MCF 10A (cell line): ENCODE measurements at regions not wholly inside any gene's neighbourhood (a gene's known extent, or its start where the extent isn't known, plus 50 kb on each side); places are given as distances from the start of the nearest gene placed in this dataset.

ENCODE experiments used
- BruUV-seq: library from RNA; stranded (reverse); fragments of 400-500 nt; replicated peaks from 2 replicates; lab custom pipeline; 2021; lab: Mats Ljungman, UMichigan
- CTCF ChIA-PET: fragments of 300-600 bp; sonication (Branson Sonifier 250); formaldehyde crosslinking; extraction: SDS; loops from one replicate; lab custom pipeline; 2021; ENCODE audit warnings: antibody characterized with exemption, inconsistent platforms; lab: Yijun Ruan, JAX
- POLR2A ChIA-PET: fragments of 300-600, 350-650 bp; sonication (Branson Sonifier 250); formaldehyde crosslinking; extraction: SDS; loops from one replicate; lab custom pipeline; 2020; ENCODE audit warnings: antibody characterized with exemption, inconsistent platforms; lab: Yijun Ruan, JAX
- DNase-seq: peaks from one replicate; pipeline ENCODE4 v3.0.0-alpha.2; 2018; ENCODE audit not compliant: unreplicated experiment
- H3K27ac Mint-ChIP-seq: one replicate; pipeline ENCODE4 v1.8.0; 2022; ENCODE audit warnings: mild to moderate bottlenecking, low read depth, mixed read lengths; ENCODE audit not compliant: unreplicated experiment
- H3K27me3 Mint-ChIP-seq: one replicate; pipeline ENCODE4 v1.8.0; 2022; ENCODE audit warnings: mixed read lengths; ENCODE audit not compliant: insufficient read depth, unreplicated experiment
- H3K36me3 Mint-ChIP-seq: one replicate; pipeline ENCODE4 v1.8.0; 2022; ENCODE audit warnings: mild to moderate bottlenecking, moderate library complexity, mixed read lengths; ENCODE audit not compliant: insufficient read depth, unreplicated experiment
- H3K4me1 Mint-ChIP-seq: one replicate; pipeline ENCODE4 v1.8.0; 2022; ENCODE audit warnings: mixed read lengths; ENCODE audit not compliant: insufficient read depth, unreplicated experiment
- H3K4me3 Mint-ChIP-seq: one replicate; pipeline ENCODE4 v1.8.0; 2022; ENCODE audit warnings: mild to moderate bottlenecking, moderate library complexity, mixed read lengths; ENCODE audit not compliant: unreplicated experiment
- H3K9me3 Mint-ChIP-seq: one replicate; pipeline ENCODE4 v1.8.0; 2022; ENCODE audit warnings: mixed read lengths; ENCODE audit not compliant: unreplicated experiment
- intact Hi-C: fragments of 100-400 bp; cut with micrococcal nuclease; formaldehyde crosslinking; loops from 2 replicates; pipeline ENCODE4 v1.14.1; 2022
- TF ChIP-seq, protein P1 (sequence below): fragments of 200-600 bp; IDR thresholded peaks from one replicate; pipeline ENCODE4 v1.8.0; 2022; ENCODE audit warnings: antibody characterized with exemption, mild to moderate bottlenecking; ENCODE audit not compliant: unreplicated experiment

DNA sequence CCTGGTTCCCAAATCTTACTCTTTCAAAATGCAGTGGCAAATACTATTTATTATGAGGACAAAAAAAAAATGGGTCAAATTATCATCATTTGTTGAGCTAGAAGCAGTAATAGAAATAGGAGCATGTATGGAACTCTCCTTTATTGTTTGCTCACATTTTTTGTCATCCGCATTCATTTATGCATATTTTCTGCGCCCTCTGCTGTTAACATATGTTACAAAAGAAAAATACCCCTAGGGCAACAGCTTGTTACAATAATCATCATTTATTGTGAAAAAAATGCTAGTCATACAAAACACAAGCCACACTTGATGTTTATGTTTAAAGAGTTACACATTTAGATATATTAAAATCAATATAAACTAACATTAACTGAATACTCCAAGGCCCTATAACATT lies 328.2 kb downstream of the TUSC1 start:
- H3K27ac Mint-ChIP-seq: no peak overlapping the region
- H3K27me3 Mint-ChIP-seq: no peaks in the 10 kb centered on the region
- no TSS peak for BruUV-seq
- H3K4me1 Mint-ChIP-seq: no peaks in the 10 kb centered on the region
- intact Hi-C loops: no loop called here
- peak; percentile 27 for DNase-seq
- TF ChIP-seq, protein P1, sequence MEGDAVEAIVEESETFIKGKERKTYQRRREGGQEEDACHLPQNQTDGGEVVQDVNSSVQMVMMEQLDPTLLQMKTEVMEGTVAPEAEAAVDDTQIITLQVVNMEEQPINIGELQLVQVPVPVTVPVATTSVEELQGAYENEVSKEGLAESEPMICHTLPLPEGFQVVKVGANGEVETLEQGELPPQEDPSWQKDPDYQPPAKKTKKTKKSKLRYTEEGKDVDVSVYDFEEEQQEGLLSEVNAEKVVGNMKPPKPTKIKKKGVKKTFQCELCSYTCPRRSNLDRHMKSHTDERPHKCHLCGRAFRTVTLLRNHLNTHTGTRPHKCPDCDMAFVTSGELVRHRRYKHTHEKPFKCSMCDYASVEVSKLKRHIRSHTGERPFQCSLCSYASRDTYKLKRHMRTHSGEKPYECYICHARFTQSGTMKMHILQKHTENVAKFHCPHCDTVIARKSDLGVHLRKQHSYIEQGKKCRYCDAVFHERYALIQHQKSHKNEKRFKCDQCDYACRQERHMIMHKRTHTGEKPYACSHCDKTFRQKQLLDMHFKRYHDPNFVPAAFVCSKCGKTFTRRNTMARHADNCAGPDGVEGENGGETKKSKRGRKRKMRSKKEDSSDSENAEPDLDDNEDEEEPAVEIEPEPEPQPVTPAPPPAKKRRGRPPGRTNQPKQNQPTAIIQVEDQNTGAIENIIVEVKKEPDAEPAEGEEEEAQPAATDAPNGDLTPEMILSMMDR: no peak
- no peaks in the 10 kb centered on the region for H3K9me3 Mint-ChIP-seq
- POLR2A ChIA-PET: interaction anchor here (1.2 kb wide), 1 partner anchor 328 kb away, joined by 4 read pairs; the partner anchor contains the start of gene TUSC1
- H3K36me3 Mint-ChIP-seq: no peaks in the 10 kb centered on the region
- CTCF ChIA-PET: interaction anchor here (0.6 to 1.5 kb wide), 8 partner anchors 12 to 912 kb away, joined by 3 to 6 read pairs (median 4); no protein-coding TSS in a partner anchor
- no peak overlapping the region for H3K4me3 Mint-ChIP-seq

DNA sequence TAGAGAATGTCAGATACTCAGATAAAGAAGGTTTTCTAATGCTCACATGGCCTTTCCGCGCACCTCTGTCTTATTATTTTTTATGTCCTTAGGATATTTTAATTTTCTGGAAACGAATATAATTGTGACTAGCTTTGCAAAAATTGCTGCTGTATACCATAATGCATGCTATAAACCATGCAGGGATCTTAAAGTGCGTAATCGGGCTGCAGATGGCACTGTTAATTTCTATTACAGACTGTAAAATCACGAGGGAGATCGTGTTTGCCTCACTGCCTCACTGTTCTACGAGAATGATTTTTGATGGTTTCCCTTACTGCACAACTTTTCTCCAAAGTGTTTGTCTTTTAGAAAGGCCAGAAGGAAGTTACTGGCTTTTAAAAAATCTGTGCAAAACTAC lies 356.1 kb downstream of the TUSC1 start:
- Mint-ChIP-seq H3K9me3 (peaks cover 7% of the 10 kb centered on the region), H3K36me3 (no peaks in the 10 kb centered on the region), H3K4me3 (no peak overlapping the region), H3K27me3 (no peaks in the 10 kb centered on the region), H3K4me1 (no peaks in the 10 kb centered on the region), H3K27ac (no peak overlapping the region)
- CTCF ChIA-PET: no interaction called here
- POLR2A ChIA-PET: no interaction called here
- no TSS peak for BruUV-seq
- intact Hi-C loops: no loop called here
- DNase-seq: no peak
- TF ChIP-seq, protein P1: no peak

DNA sequence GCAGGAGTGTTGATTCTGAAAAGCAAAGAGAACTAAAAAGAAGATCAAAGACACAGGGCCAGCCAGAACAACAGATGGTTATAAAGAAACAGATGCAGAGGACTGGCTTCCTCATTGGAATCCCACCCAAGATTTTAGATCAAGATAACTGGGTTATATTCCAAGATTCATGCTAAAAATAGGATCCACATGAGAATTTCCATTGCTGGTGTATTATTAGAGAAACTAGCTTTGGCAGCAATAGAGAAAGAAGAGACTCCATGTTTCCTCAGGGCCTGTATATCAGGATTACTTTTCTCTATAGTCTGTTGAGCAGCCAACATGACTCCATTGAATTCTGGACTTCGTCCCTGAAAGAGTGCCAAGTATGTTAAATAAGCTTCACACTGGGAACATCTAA lies 367.3 kb downstream of the TUSC1 start:
- POLR2A ChIA-PET: no interaction called here
- peaks cover 7% of the 10 kb centered on the region for H3K9me3 Mint-ChIP-seq
- intact Hi-C loops: no loop called here
- H3K36me3 Mint-ChIP-seq: no peaks in the 10 kb centered on the region
- TF ChIP-seq, protein P1: no peak
- BruUV-seq: no TSS peak
- no peak for DNase-seq
- H3K27me3 Mint-ChIP-seq: no peaks in the 10 kb centered on the region
- CTCF ChIA-PET: no interaction called here
- H3K27ac Mint-ChIP-seq: no peak overlapping the region
- no peaks in the 10 kb centered on the region for H3K4me1 Mint-ChIP-seq
- no peak overlapping the region for H3K4me3 Mint-ChIP-seq

DNA sequence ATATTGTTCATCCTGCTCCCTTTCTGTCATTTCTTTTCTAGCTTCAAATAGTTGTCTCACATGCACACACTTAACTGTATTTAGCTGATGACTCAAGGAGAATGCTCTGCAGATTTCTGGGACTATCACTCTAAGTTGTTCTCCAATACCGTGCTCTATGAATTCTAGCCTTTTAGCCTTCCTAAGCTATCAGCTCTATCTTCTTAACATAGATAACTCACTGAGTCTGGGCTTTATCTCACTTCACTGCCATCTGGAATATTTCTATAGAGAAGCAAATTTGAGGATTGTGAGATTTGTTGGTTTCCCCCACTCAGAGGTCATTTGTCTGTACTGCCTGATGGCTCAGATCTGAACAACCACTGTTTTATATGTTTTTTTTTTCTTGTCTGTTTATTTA lies 369.7 kb downstream of the TUSC1 start:
- BruUV-seq: no TSS peak
- intact Hi-C loops: no loop called here
- TF ChIP-seq, protein P1: no peak
- ChIA-PET CTCF (interaction anchor here (0.6 to 0.7 kb wide), 2 partner anchors 25 to 1615 kb away, joined by 3 read pairs; no protein-coding TSS in a partner anchor), POLR2A (no interaction called here)
- no peak for DNase-seq
- Mint-ChIP-seq H3K4me3 (no peak overlapping the region), H3K36me3 (no peaks in the 10 kb centered on the region), H3K9me3 (peaks cover 7% of the 10 kb centered on the region), H3K27ac (no peak overlapping the region), H3K4me1 (no peaks in the 10 kb centered on the region), H3K27me3 (no peaks in the 10 kb centered on the region)
